Keratinocyte (primary cell): ENCODE measurements at regions not wholly inside any gene's neighbourhood (a gene's known extent, or its start where the extent isn't known, plus 50 kb on each side); places are given as distances from the start of the nearest gene placed in this dataset.

ENCODE experiments used
- CTCF ChIP-seq, 3 experiments: IDR thresholded peaks in 1 of 3; conservative IDR thresholded peaks in 1 of 3; optimal IDR thresholded peaks in 1 of 3; 2 replicates in 2 of 3; 3 replicates in 1 of 3; pipeline versions ENCODE3 to v1.5.1; 2011; ENCODE audit warnings: low read length in 3 of 3, mild to moderate bottlenecking in 3 of 3, moderate library complexity in 2 of 3, control low read depth in 1 of 3, inconsistent platforms in 1 of 3; ENCODE audit not compliant: insufficient read depth in 2 of 3; ENCODE audit errors: extremely low read depth in 1 of 3
- EZH2 ChIP-seq: IDR thresholded peaks from one replicate; pipeline ENCODE4 v1.6.1; 2012; ENCODE audit warnings: inconsistent platforms, mild to moderate bottlenecking, low read length, moderate library complexity

- no peak for TF ChIP-seq CTCF (optimal IDR thresholded peaks at IDR 0.05 in 1 of 3, IDR thresholded peaks at IDR 0.05 in 1 of 3, conservative IDR thresholded peaks at IDR 0.05 in 1 of 3; ENCODE audit: extremely low read depth in 1 of 3, insufficient read depth in 2 of 3, low read length in 3 of 3)
- no peak for TF ChIP-seq EZH2
These were observed 236.5 kb upstream of the SLC10A2 start for GRCh38 chr13:103302676-103303075.
